Right lobe of liver (tissue), 6 donors: ENCODE measurements at regions not wholly inside any gene's neighbourhood (a gene's known extent, or its start where the extent isn't known, plus 50 kb on each side); places are given as distances from the start of the nearest gene placed in this dataset.

Experiments used
- ATAC-seq, 4 donors: fragments of 200-7000 bp; cut with Tn5 transposase; one replicate each; pipeline ENCODE4 v1.9.1; 2020; ENCODE audit warnings: mild to moderate bottlenecking in 4 of 4, moderate library complexity in 4 of 4
- DNase-seq, 3 donors: peaks; one replicate each; pipeline ENCODE4 v3.0.0-alpha.2; 2020
- H3K27ac ChIP-seq, 3 donors: fragments of 200-600 bp; one replicate each; pipeline ENCODE4 v1.8.0; 2022
- H3K27me3 ChIP-seq, 2 donors: fragments of 200-600 bp; one replicate each; pipeline ENCODE4 v1.8.0; 2022
- H3K36me3 ChIP-seq, 4 donors: fragments of 200-600 bp; sonication (generic) in 1 of 4; one replicate each; pipeline versions ENCODE4 v1.5.1 to v1.8.0; 2017 to 2022; ENCODE audit warnings: control low read depth in 1 of 4
- H3K4me1 ChIP-seq, 4 donors: fragments of 200-600 bp; sonication (generic) in 1 of 4; one replicate each; pipeline versions ENCODE4 v1.5.1 to v1.8.0; 2017 to 2022; ENCODE audit warnings: control low read depth in 1 of 4
- H3K4me3 ChIP-seq, 3 donors: fragments of 200-600 bp; one replicate each; pipeline ENCODE4 v1.8.0; 2022
- H3K9me3 ChIP-seq, 4 donors: fragments of 200-600 bp; sonication (generic) in 1 of 4; one replicate each; pipeline versions ENCODE4 v1.5.1 to v1.8.0; 2017 to 2022; ENCODE audit warnings: control low read depth in 1 of 4
- CTCF ChIP-seq, 4 donors: fragments of 200-600 bp in 3 of 4; fragments of 450-650 bp in 1 of 4; IDR thresholded peaks; one replicate each; pipeline versions ENCODE4 v1.5.1 to v1.8.0; 2016 to 2022; ENCODE audit warnings: antibody characterized with exemption in 4 of 4, mild to moderate bottlenecking in 2 of 4
- POLR2A ChIP-seq: fragments of 450-650 bp; IDR thresholded peaks from one replicate; pipeline ENCODE4 v1.6.1; 2017; ENCODE audit warnings: antibody characterized with exemption, mild to moderate bottlenecking
- WGBS: methylation state at CpG from one replicate; pipeline ENCODE4 v1.1.6; 2018; ENCODE audit warnings: low coverage, low lambda C conversion rate; ENCODE audit not compliant: insufficient coverage; ENCODE audit errors: missing lambda C conversion rate; 5-methylcytosine and 5-hydroxymethylcytosine counted together
- intact Hi-C, 2 donors: fragments of 100-400 bp; cut with DNase I; formaldehyde crosslinking; loops; one replicate each; pipeline versions ENCODE4 v1.11.2 to v1.14.1; 2022
- donor health status: DM: no; HTN: yes; CAD: no.
- donor health status: DM: no; HTN: no; CAD: no.
- donor health status: DM: no; HTN: no; CAD: no.
- donor health status: DM: no; HTN: yes; CAD: no.
- donor health status: DM: no; HTN: yes; CAD: no.

GRCh38 chr16:87014112-87014511, 303.1 kb downstream of the C16orf95 start:
- intact Hi-C loops: no loop called here
- WGBS: 89% methylated on average over 1 of the region's 1 CpG
- TF ChIP-seq CTCF (IDR thresholded peaks at IDR 0.05): no peak
- TF ChIP-seq POLR2A: no peak

GRCh38 chr16:87015021-87015420, 302.2 kb downstream of the C16orf95 start:
- ATAC-seq (no peak), DNase-seq (peak in 1 of 3 donors; percentile 23)
- Histone ChIP-seq H3K36me3 (no peaks in the 10 kb centered on the region), H3K4me3 (no peak overlapping the region), H3K9me3 (no peaks in the 10 kb centered on the region), H3K27me3 (no peaks in the 10 kb centered on the region), H3K4me1 (no peaks in the 10 kb centered on the region), H3K27ac (no peak overlapping the region)
- intact Hi-C loops: no loop called here
- TF ChIP-seq POLR2A: no peak
- TF ChIP-seq CTCF (IDR thresholded peaks at IDR 0.05): no peak
- WGBS: 75% methylated on average over 4 of the region's 5 CpGs

More at GRCh38 chr16:87014112-87014511, 303.1 kb downstream of the C16orf95 start:
- Histone ChIP-seq H3K4me1 (no peaks in the 10 kb centered on the region), H3K27me3 (no peaks in the 10 kb centered on the region), H3K9me3 (no peaks in the 10 kb centered on the region), H3K27ac (no peak overlapping the region), H3K4me3 (no peak overlapping the region), H3K36me3 (no peaks in the 10 kb centered on the region)
- DNase-seq: no peak
- no peak for ATAC-seq

GRCh38 chr16:87016046-87017035, 300.9 kb downstream of the C16orf95 start:
- ATAC-seq: no peak
- peak in 2 of 3 donors; percentile 15 to 18 for DNase-seq
- no peaks in the 10 kb centered on the region for H3K36me3 ChIP-seq
- H3K9me3 ChIP-seq: no peaks in the 10 kb centered on the region
- 34% methylated on average over 14 of the region's 15 CpGs for WGBS
- no peak overlapping the region for H3K27ac ChIP-seq
- intact Hi-C loops: no loop called here
- no peaks in the 10 kb centered on the region for H3K4me1 ChIP-seq
- no peaks in the 10 kb centered on the region for H3K27me3 ChIP-seq
- H3K4me3 ChIP-seq: no peak overlapping the region
- TF ChIP-seq CTCF (IDR thresholded peaks at IDR 0.05): no peak
- TF ChIP-seq POLR2A: no peak

- TF ChIP-seq CTCF (IDR thresholded peaks at IDR 0.05): no peak
- no peak for TF ChIP-seq POLR2A
- H3K36me3 ChIP-seq: no peaks in the 10 kb centered on the region
- peak in 2 of 3 donors; percentile 20 to 25 for DNase-seq
- H3K4me1 ChIP-seq: no peaks in the 10 kb centered on the region
- no peak overlapping the region for H3K4me3 ChIP-seq
- no peaks in the 10 kb centered on the region for H3K9me3 ChIP-seq
- WGBS: 37% methylated on average over 8 of the region's 9 CpGs
- no peak overlapping the region for H3K27ac ChIP-seq
- H3K27me3 ChIP-seq: no peaks in the 10 kb centered on the region
- ATAC-seq: no peak
- intact Hi-C loops: no loop called here
These were observed 299.7 kb downstream of the C16orf95 start for GRCh38 chr16:87017371-87018012.
